ENCODE measurements at regions not wholly inside any gene's neighbourhood (a gene's known extent, or its start where the extent isn't known, plus 50 kb on each side); places are given as distances from the start of the nearest gene placed in this dataset.

DNA sequence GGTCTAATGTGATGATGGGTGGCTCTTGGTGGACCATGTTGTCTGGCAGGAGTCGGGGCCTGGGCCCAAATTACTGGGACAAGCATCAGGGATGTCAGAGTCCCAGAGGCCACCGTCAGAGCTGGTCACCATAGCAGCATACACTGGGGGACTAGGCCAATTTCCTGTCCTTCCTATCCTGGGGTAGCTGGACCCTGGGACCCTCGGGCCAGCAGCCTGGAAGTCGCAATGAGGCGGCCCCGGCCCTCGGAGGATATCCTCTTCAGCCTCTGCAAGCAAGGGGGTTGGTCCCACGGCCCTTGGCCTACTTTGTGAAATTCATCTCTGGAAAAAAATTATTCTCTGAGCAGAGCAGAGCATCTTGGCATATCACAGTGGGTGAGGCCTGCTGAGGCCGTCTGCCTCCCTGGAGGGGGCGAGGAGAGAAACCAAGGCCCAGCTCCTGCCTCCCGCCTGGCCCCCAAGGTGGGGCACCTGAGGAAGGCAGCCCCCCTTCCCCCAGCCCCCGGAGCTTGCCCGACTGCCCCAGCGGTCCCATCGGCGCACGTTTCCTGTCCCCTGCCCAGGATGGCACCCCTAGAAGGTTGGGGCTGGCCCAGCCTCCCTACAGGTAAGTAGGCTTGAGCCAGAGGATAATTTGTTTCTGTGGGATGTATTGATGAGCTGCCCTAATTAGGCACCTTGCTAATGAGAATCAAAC, 135.0 kb upstream of the MYL2 start:
- no peak for DNase-seq
- Histone ChIP-seq H3K27me3 (no peaks in the 10 kb centered on the region), H3K4me3 (no peak overlapping the region), H3K4me1 (no peaks in the 10 kb centered on the region), H3K9me3 (no peaks in the 10 kb centered on the region), H3K27ac (no peak overlapping the region), H3K36me3 (no peaks in the 10 kb centered on the region)
- 86% methylated on average over 15 of the region's 17 CpGs; no CpG with 5 or more reads in 1 of the 2 donors for WGBS, 2 donors (ENCODE audit: low coverage in 1 of 2)
- TF ChIP-seq POLR2A (IDR thresholded peaks at IDR 0.05) (no peak), EP300 (IDR thresholded peaks at IDR 0.05; ENCODE audit: low read depth) (no peak), POLR2AphosphoS5 (IDR thresholded peaks at IDR 0.05) (no peak), CTCF (IDR thresholded peaks at IDR 0.05) (no peak)
- in situ Hi-C loops (cut with MboI; ENCODE audit: low pct_ligation_motif_present in 1 of 4, low pct_unique_long_range_greater_than_20kb in 1 of 4, low sequenced_read_pairs in 3 of 4) (no loop called here), intact Hi-C loops (cut with DNase I; ENCODE audit: low total_unique reads) (no loop called here)

- H3K9me3 ChIP-seq = no peaks in the 10 kb centered on the region
- no peaks in the 10 kb centered on the region for H3K4me1 ChIP-seq
- DNase-seq = no peak
- WGBS, 2 donors (ENCODE audit: low coverage in 1 of 2) = 44 to 48% methylated on average over 2 of the region's 2 CpGs
- no peak for TF ChIP-seq EP300 (IDR thresholded peaks at IDR 0.05; ENCODE audit: low read depth)
- TF ChIP-seq CTCF (IDR thresholded peaks at IDR 0.05) = no peak
- TF ChIP-seq POLR2AphosphoS5 (IDR thresholded peaks at IDR 0.05) = no peak
- no peak for TF ChIP-seq POLR2A (IDR thresholded peaks at IDR 0.05)
- H3K4me3 ChIP-seq = no peak overlapping the region
- no peaks in the 10 kb centered on the region for H3K36me3 ChIP-seq
- intact Hi-C loops (cut with DNase I; ENCODE audit: low total_unique reads) = no loop called here
- in situ Hi-C loops (cut with MboI; ENCODE audit: low pct_ligation_motif_present in 1 of 4, low pct_unique_long_range_greater_than_20kb in 1 of 4, low sequenced_read_pairs in 3 of 4) = loop anchor here in 2 of 4 donors (25.0 kb wide), 1 partner anchor 263 kb away; no protein-coding TSS in a partner anchor
- H3K27ac ChIP-seq = no peak overlapping the region
- no peaks in the 10 kb centered on the region for H3K27me3 ChIP-seq
Measured at GRCh38 chr12:111048991-111049390, 128.6 kb upstream of the MYL2 start.

GRCh38 chr12:111046896-111047295, 126.5 kb upstream of the MYL2 start:
- intact Hi-C loops (cut with DNase I; ENCODE audit: low total_unique reads) = no loop called here
- TF ChIP-seq POLR2A (IDR thresholded peaks at IDR 0.05) (no peak), CTCF (IDR thresholded peaks at IDR 0.05) (no peak), POLR2AphosphoS5 (IDR thresholded peaks at IDR 0.05) (no peak), EP300 (IDR thresholded peaks at IDR 0.05; ENCODE audit: low read depth) (no peak)
- WGBS, 2 donors (ENCODE audit: low coverage in 1 of 2) = 80 to 86% methylated on average over 9 to 22 of the region's 22 CpGs

GRCh38 chr12:111045941-111046340, 125.6 kb upstream of the MYL2 start:
- H3K4me1 ChIP-seq = no peaks in the 10 kb centered on the region
- H3K36me3 ChIP-seq = no peaks in the 10 kb centered on the region
- in situ Hi-C loops (cut with MboI; ENCODE audit: low pct_ligation_motif_present in 1 of 4, low pct_unique_long_range_greater_than_20kb in 1 of 4, low sequenced_read_pairs in 3 of 4) = loop anchor here in 2 of 4 donors (25.0 kb wide), 1 partner anchor 266 kb away; no protein-coding TSS in a partner anchor
- no peak for TF ChIP-seq CTCF (IDR thresholded peaks at IDR 0.05)
- TF ChIP-seq EP300 (IDR thresholded peaks at IDR 0.05; ENCODE audit: low read depth) = no peak
- TF ChIP-seq POLR2AphosphoS5 (IDR thresholded peaks at IDR 0.05) = no peak
- no peak for TF ChIP-seq POLR2A (IDR thresholded peaks at IDR 0.05)
- no peaks in the 10 kb centered on the region for H3K27me3 ChIP-seq
- intact Hi-C loops (cut with DNase I; ENCODE audit: low total_unique reads) = no loop called here
- H3K27ac ChIP-seq = no peak overlapping the region
- no peak overlapping the region for H3K4me3 ChIP-seq
- no peak for DNase-seq
- 80% methylated on average over 7 of the region's 7 CpGs; no CpG with 5 or more reads in 1 of the 2 donors for WGBS, 2 donors (ENCODE audit: low coverage in 1 of 2)
- no peaks in the 10 kb centered on the region for H3K9me3 ChIP-seq

More at GRCh38 chr12:111046896-111047295, 126.5 kb upstream of the MYL2 start:
- no peaks in the 10 kb centered on the region for H3K4me1 ChIP-seq
- no peaks in the 10 kb centered on the region for H3K36me3 ChIP-seq
- no peaks in the 10 kb centered on the region for H3K9me3 ChIP-seq
- in situ Hi-C loops (cut with MboI; ENCODE audit: low pct_ligation_motif_present in 1 of 4, low pct_unique_long_range_greater_than_20kb in 1 of 4, low sequenced_read_pairs in 3 of 4) = loop anchor here in 2 of 4 donors (25.0 kb wide), 1 partner anchor 265 kb away; no protein-coding TSS in a partner anchor
- no peak overlapping the region for H3K27ac ChIP-seq
- DNase-seq = no peak
- no peak overlapping the region for H3K4me3 ChIP-seq
- H3K27me3 ChIP-seq = no peaks in the 10 kb centered on the region

Measured in transverse colon (tissue), 4 donors.